ENCODE measurements at regions not wholly inside any gene's neighbourhood (a gene's known extent, or its start where the extent isn't known, plus 50 kb on each side); places are given as distances from the start of the nearest gene placed in this dataset.

DNA sequence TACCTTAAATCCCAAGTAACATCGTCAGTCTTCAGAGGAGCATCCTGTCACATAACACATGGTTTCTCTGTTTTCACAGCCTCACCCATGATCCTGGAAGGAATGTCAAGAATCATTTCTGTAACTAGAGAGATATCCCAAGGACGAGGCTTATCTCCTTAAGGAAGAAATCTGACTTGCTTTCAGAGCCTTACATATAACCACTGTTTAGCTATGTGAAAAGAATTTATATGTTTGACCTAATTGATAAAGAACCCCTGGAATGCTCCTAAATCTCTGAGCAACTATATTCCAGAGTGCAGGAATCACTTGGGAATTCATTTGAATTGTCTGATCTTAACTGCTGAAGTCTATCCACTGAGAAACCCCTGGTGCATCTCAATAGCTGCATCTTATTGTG, 243.1 kb downstream of the ALDH8A1 start:
- DNase-seq: no peak

DNA sequence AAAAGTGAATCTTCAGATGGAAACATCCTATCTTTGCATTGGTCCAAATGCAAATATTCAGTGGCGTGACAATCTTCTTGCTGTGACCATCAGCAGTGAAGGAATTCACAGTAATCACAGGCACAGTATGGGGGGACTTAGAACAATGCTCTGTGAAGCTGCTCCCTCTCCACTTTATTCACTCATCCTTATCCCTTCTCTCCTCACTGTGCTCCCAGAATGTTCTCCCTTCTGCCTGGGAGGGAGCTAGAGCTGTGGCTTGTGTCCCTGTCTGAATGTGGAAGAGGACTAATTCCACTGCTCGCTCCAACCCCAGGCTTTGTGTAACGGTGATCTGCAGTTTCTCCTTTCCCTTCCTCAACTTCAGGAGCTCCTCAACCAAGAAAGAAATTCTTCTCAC, 243.7 kb downstream of the ALDH8A1 start:
- DNase-seq: no peak

DNA sequence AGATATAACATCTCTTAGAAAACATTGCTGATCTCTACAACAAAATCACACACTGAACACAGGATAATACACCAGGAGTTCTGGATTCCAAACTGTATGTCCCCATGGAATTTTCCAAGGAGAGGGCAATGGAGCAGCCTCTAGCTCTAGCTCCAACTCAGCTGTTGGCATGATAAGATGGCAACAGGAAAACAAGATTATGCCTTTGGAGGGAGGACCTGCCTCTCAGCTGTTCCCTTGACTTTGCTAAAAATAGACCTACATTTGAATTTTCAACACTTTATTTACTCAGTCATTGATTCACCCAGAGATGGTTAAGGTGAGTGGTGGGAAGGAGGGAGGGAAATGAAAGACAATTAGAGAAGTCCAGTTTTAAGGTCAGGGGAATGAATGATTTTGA, 246.7 kb downstream of the ALDH8A1 start:
- DNase-seq: no peak

DNA sequence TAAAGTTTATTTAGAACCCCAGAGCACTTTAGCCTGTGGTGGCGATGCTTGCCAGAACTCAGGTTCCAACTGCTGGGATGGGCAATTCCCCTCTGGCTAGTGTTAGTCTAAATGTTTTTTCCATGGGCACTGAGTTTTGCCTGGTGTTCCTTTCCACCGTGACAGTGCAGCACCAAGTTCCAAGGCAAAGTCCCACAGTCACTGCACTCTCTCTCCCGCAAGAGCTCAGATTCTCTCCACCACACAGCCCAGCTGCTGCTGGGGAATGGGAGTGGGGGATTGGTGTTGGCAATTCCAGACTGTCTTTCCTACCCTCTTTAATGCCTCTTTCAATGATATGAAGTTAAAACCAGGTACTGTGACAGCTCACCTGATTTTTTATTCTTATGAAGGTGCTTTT, 247.6 kb downstream of the ALDH8A1 start:
- no peak for DNase-seq

DNA sequence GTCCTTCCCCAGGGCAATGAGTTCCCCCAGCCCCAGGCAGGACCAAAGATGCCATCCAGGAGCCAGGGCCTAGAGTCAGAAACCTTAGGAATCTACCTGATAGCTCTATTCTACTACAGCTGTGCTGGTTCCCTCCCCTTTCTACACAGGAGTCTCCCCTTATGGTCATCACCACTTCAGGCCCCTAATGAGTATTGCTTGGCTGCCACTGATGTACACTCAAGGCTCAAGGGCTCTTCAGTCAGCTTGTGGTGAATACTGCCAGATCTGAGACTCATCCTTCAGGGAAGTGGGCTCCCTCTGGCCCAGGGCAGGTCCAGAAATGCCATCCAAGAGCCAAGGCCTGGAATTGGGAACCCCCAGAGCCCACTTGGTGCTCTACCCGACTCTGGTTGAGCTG, 248.6 kb downstream of the ALDH8A1 start:
- DNase-seq: no peak

DNA sequence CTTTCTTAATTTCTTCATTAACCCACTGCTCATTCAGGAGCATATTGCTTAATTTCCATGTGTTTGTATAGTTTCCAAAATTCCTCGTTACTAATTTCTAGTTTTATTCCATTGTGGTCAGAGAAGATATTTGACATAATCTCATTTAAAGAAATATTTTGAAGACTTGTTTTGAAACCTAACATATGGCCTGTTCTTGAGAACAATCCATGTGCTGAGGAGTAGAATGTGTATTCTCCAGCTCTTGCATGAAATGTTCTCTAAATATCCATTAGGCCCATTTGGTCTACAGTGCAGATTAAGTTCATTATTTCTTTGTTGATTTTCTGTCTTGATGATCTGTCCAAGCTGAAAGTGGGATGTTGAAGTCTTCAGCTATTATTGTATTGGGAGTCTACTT, 251.7 kb downstream of the ALDH8A1 start:
- no peak for DNase-seq

DNA sequence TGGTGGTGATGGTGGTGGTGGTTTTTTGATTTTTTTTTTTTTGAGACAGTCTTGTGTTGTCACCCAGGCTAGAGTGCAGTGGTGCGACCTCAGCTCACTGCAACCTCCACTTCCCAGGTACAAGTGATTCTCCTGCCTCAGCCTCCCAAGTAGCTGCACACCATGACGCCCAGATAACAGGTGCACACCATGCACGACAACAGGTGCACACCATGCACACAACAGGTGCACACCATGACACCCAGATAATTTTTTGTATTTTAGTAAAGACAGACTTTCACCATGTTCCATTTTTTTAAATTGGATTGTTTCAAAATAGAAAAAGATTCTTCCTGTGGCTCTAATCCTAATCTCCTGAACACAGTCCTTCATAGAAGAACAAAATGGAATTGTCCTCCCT, 257.9 kb downstream of the ALDH8A1 start:
- no peak for DNase-seq

DNA sequence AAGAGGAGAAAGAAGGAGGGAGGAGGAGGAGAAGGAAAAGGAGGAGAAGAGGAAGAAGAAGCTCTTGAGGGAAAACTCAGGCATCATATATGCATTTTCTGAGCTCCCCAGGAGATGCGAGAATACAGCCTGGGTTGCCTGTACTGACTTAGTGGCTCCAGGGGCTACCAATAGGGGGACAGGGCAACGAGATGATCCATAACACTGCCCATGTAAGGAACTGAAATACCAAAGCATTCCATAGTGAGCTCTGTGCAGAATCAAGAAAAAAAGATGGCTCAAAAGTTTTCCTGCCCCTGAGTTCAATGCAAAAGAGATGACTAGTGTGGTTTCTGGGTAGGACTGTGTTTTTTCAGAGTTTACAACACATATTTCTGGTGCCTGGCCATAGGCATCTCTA, 258.7 kb downstream of the ALDH8A1 start:
- DNase-seq: no peak

DNA sequence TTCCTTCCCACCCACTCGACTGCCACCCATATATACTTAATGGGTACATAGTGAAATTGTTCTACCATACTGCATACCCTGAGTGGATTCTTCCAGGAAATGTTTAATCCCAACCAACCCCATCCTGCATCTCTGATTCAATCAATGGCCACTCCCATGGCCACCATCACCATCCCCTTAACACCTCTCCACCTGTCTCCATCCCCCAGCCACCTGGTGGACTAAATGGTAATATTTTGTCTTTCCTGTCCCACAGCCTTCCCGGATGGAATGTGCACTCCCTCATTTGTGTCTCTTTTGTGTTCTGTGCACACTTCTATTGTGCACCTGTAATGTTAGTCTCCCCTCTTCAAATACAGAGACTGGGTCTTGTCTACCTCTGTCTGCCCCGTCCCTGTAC, 259.9 kb downstream of the ALDH8A1 start:
- no peak for DNase-seq

DNA sequence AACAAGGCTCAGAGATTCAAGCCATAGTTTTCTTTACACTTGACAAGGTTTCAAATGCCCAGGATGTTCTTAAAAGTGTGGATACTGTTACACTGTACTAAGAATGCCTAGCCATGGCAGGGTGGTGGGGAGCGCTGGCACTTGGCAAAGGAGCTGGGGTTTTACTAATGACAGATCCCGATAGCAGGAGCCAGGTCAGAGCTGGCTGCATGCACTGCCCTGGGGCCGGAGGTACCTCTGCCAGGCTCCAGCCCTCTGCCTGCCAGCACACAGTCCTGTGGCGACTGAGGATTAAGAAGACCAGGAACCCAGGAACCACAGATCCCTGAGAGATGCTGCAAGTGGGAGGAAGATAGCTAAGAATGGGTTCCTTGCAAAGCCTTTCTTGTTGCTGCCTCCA, 260.3 kb downstream of the ALDH8A1 start:
- DNase-seq: no peak

DNA sequence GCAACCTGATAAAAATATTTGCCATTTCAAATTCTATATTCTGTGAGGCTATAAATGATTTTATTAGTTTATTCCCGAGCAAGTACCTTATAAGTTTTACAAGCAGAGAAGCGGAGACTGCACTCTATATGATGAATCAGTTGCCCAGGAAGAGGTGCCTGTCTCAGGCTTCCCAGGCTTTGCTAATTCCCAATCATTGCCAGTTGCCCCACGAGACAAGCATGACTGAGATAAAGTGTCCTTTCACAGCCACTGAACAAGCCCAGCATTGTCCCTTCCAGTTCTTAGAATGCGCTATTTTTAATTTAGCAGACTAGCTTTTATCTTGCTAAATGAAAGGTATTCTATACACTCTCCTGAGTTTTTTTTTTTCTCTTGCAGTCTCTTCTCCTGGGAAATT, 260.7 kb downstream of the ALDH8A1 start:
- no peak for DNase-seq

DNA sequence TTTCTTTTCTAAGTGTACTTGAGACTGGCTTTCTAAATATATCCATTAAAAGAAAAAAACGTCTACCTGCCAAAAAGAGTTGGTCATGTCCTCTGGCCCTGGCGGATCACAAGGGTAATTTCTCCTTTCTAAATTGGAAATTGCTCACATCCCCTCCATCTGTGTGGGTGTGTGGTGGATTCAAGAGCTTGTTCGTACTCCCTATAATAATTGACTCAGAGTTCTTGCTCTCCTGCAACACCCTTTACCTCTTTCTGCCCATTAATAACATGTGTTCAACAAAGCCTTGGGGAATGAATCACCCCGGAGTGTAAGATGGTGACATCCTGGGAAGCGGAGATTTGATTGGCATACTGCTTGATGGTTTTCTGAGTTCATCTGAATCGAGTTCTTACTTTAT, 263.8 kb downstream of the ALDH8A1 start:
- DNase-seq: no peak

DNA sequence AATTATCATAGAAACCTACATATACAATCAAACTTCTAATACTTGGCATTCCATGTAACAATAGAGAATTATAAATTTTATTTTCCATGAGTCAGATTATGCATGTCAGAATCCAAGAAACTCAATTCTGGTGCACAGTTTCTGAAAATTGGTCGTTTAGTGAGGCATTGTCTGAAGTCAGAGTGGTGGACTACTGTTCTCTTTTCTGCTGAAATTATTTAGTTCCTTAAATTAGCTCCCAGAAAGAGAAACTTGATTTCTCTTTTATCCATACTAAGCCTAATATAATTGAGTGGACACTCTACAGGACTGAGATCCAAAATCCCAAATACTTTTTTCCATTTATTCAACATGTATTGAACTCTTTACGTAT, 265.5 kb downstream of the ALDH8A1 start:
- no peak for DNase-seq

DNA sequence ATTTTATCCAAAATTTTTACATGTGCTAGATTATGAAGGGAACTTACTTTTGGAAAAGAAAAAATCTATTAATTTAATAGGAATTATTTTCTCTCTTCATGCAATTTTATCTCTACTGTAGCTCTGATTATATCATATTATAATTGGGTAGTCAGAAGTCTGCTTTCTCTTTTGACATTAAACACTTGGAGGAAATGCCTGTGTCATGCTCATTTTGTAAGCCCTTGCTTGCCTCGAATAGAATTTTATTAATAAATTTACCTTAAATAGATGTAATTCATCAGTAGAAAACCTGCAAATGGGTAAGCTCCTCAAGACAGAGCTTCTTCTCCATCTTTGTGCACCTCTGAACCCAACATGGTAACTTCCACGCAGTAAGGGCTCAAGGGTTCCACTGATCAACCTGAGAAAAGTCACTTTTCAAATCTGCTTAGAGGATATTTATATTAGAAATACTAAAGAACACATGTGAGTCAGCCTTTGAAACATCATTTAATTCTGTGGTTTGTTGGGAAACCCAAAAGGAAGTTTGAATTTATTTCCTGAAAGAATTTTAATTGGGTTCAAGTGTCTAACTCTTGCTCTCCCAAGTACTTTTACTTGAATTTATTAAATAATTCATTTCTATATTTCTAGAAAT, 266.0 kb downstream of the ALDH8A1 start:
- DNase-seq: no peak

DNA sequence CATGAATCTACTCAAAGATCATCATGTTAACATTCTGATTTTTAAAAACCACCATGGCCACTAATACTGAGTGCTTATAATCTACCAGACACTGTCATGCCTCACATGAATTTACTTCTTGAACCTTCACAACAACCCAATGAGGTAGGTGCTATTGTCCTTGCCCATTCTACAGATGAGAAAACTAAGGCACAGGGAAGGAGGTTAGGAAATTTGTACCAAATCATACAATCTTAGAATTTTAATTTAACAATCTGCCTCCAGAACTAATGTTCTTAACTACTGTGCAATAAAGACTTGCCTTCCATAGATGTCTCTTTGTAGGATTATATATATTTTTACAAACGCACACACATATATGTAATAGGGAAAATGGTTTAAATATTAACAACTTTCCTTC, 269.5 kb downstream of the ALDH8A1 start:
- DNase-seq: no peak

DNA sequence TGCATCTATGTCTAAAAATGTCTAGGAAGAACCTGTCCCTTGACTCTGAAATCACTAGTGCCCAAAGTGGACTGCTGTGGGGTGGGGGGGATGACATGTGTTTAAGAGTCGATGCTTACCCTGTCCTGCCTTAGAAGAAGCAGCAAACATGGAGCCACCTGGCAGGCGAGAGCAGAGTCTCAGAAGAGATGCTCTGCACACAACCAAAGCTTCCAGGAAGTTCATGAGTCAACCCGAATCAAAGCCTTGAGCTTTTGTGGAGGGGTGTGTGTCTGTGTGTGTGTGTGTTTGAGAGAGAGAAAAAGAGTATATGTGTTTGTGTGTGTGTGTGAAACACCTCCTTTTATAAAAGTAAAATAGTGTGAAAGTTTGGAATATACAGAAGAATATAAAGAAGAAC, 269.9 kb downstream of the ALDH8A1 start:
- DNase-seq: no peak

DNA sequence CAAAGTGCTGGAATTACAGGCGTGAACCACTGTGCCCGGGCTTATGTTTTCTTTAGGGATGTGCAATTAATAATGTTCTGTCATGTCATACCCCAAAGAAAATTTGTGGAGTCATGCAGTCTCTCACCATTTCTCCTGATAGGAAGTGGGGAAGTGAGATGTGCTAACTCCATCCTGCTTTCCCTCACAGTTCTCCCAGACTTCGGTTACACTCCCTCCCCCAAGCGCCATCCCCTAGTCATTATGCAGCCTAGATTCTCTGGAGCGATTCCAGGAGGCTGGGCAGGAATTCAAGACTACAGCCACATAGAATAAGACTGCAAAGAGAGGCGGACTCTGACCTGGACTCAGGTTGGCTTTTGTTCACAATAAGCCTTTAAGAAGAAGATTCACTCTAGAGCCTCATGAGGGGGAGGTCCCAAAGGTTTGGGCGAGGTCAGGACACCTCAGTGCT, 271.4 kb downstream of the ALDH8A1 start:
- DNase-seq: peak; percentile 33 to 61

DNA sequence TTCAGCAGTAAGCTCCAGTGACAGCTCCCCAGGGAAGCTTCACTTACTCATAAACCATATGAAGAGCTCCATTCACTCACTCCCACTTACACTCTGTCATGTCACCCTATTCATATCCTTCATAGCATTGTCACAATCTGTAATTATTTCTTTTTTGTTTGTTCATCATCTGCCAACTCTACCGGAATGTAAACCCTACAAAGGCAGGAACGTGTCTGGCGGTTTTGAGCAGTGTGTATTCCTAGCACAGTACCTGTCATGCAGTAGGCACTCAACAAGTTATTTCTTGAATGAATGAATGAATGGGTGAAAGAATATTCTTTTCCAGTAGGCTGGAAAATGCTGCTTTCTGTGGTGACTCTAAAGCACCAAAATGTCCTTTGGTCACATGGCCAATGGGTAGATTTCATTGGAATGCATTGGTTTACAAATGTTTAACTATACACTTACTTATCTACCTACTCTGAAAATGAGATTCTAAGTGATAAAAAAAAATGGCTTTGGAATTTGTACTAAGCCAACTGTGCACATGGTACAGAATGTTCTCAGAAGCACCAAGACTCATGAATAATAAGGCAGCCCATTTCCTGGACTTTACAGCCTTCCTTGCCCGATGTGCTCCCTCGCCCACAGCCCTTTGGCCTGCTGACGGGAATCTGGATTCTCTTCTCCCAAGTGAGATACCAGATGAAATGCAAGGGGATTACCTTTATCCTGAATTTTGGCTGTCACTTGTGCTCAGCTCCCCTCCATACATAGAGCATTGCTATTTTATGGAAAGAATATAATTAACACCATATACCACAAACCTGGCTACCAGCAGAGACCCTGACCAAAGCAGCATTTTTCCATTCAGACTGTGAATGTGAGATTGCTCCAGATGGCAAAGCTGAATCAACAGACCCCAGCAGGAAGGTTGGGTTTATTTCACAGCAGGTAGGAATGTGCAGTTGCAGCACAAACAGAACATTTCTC, 273.3 kb downstream of the ALDH8A1 start:
- peak; percentile 42 to 47 for DNase-seq

DNA sequence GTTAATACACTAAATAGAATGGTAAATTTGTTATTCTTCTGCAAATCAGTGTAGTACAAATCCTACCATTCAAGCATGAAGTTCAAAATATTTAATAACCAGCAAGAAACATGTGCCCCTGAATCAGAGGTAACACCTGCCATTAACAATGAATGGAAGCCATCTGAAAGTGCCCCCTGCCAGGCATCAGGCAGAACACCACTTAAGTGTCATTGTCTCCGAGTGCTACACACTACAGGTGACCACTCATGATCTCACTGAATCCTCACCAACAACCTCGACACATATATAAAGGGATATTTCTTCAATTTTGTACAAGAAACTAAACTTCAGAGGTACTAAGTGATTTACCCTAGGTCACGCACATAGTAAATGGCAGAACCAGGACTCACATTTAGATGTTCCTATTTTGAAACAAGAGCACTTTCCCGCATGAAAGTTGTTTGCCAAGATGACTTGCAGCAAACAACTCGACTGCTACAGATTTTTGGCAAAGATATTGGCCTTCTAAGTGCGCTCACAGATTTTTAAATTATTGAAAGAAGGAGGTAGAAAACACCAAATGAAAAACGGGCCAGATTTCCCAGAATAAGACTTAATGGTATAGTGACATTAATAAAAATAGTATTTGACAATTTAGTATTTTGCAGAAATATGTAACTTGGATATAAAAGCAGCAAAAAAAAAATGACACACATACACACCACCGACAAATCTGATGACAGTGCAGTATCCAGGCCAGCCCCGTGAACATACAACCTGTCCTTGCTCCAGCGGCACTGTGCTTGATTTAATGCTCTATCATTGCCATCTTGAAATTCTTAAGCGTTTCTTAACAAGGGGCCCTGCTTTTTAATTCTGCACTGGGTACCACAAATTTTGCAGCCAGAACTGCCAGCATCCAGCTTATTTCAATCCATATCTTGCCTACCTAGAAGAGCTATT, 274.5 kb downstream of the ALDH8A1 start:
- DNase-seq: peak; percentile 26 to 62

DNA sequence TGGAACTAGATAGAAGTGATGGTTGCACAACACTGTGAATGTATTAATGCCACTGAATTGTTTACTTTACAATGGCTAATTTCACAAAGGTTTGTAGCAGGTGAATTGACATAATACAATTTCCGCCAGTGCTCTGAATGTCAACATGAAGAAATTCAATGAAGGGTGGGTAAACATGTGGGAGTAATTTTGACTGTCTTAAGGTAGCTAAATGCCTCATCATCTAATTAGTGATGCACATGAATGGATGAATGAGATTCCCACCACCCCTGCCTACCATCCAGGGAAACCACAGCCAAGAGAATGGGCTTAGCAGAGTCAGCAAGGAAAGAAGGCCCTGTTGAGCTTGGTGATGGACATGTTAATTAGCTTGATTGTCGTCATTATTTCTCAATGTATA, 275.3 kb downstream of the ALDH8A1 start:
- peak in 1 of 2 experiments; percentile 14 for DNase-seq

DNA sequence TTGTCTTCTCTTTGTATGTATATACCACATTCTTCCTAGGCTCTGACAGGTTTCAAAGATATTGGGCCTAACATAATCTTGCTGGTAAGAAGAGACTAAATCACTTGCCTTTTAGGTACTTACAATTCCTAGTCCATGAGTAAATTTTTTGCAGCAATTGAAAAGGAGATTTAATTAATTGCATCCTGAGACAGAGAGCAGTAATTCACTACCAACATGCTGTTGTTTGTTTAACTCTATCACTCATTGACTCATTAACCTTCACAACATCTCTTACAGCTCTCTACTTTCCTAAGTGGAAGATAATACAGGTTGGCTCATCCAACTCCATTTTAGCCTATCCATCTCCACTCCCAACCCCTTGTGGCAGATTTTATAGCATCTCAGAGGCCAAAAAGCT, 280.4 kb downstream of the ALDH8A1 start:
- no peak for DNase-seq

DNA sequence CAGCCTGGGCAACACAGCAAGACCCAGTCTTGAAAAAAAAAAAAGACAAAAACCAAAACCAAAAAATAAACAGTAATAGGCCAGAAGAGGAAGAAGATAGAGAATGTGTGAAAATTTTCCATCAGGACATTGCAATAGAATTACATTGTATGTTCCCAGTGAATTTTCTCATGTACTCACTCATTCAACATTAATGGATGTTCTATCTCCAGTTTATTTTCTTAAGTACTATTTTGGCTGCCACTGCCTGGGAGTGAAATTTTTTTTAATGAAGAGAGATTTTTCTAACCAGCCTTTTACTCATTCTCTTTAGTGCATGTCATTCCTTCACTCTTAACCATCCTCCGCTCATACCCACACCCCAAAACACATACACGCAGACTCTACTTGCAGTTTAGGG, 282.8 kb downstream of the ALDH8A1 start:
- DNase-seq: no peak

DNA sequence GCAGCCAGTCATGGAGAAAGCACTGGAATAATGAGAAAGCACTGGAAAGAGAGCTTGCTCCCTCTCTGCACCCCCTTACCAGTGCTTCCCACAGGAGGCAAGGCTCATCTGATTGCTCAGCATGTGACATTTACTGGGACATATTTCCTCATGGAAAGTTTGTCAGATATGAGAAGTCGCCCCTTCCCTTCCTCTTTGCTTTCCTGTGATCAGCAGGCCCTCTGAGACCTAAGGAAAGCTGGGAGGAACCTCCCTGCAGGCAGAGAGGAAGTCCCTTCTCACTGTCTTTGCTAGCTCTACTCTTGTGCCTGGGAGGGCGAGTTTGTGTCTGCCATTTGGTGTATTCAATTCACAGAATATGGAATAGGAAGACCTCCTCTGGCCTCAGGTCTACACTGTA, 283.8 kb downstream of the ALDH8A1 start:
- DNase-seq: no peak
